ENCODE measurements at regions not wholly inside any gene's neighbourhood (a gene's known extent, or its start where the extent isn't known, plus 50 kb on each side); places are given as distances from the start of the nearest gene placed in this dataset.

DNA sequence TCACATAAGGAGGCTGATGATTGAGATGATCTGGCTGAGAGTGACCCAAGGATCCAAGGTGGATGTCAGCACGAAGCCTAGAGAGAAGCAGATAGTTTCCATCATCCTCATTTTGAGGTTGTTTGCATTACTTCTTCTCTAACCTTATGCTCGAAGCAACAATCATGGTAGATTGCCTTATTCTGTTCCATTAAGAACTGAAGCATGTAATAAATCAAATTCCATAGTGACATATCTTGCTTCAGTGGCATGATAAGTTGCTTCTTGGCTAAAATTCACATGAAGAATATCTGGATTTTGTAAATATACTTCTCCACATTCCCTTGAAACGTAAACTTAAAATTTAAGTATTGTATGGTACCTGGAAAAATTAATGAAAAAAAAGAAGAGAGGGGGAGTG is 377.8 kb upstream of the DACH1 start:
- H3K27ac Mint-ChIP-seq: no peak overlapping the region
- H3K9me3 Mint-ChIP-seq: peaks cover 0 to 5% (median 0%) of the 10 kb centered on the region in 7 donors
- no peaks in the 10 kb centered on the region for H3K36me3 ChIP-seq (ENCODE audit: control insufficient read depth, insufficient read depth, low read length)
- no peaks in the 10 kb centered on the region for H3K9me3 ChIP-seq (ENCODE audit: control insufficient read depth in 2 of 2, low read length in 2 of 2)
- DNase-seq: no peak
- H3K36me3 Mint-ChIP-seq: no peaks in the 10 kb centered on the region
- no peak overlapping the region for H3K4me3 ChIP-seq (ENCODE audit: low read depth, low read length)
- no peak for ATAC-seq (ENCODE audit: low read depth in 2 of 2)
- H3K27me3 Mint-ChIP-seq: no peaks in the 10 kb centered on the region
- H3K4me1 Mint-ChIP-seq: no peaks in the 10 kb centered on the region
- no peak overlapping the region for H3K4me3 Mint-ChIP-seq
- no peaks in the 10 kb centered on the region for H3K27me3 ChIP-seq (ENCODE audit: control insufficient read depth, insufficient read depth, low read length)
- no peaks in the 10 kb centered on the region for H3K4me1 ChIP-seq (ENCODE audit: control insufficient read depth, insufficient read depth, low read length, poor library complexity, severe bottlenecking)
- H3K27ac ChIP-seq (ENCODE audit: insufficient read depth, low read length, poor library complexity, severe bottlenecking): no peak overlapping the region

GRCh38 chr13:72230131-72230530 is 363.1 kb upstream of the DACH1 start:
- no peak for ATAC-seq (ENCODE audit: low read depth in 2 of 2)
- Histone ChIP-seq H3K4me3 (ENCODE audit: low read depth, low read length) (no peak overlapping the region), H3K9me3 (ENCODE audit: control insufficient read depth in 2 of 2, low read length in 2 of 2) (no peaks in the 10 kb centered on the region), H3K36me3 (ENCODE audit: control insufficient read depth, insufficient read depth, low read length) (no peaks in the 10 kb centered on the region), H3K27ac (ENCODE audit: insufficient read depth, low read length, poor library complexity, severe bottlenecking) (no peak overlapping the region), H3K27me3 (ENCODE audit: control insufficient read depth, insufficient read depth, low read length) (no peaks in the 10 kb centered on the region), H3K4me1 (ENCODE audit: control insufficient read depth, insufficient read depth, low read length, poor library complexity, severe bottlenecking) (no peaks in the 10 kb centered on the region)
- Mint-ChIP-seq H3K9me3 (peaks cover 0 to 9% (median 5%) of the 10 kb centered on the region in 7 donors), H3K4me3 (no peak overlapping the region), H3K27me3 (no peaks in the 10 kb centered on the region), H3K4me1 (no peaks in the 10 kb centered on the region), H3K36me3 (no peaks in the 10 kb centered on the region), H3K27ac (no peak overlapping the region)
- DNase-seq: no peak

DNA sequence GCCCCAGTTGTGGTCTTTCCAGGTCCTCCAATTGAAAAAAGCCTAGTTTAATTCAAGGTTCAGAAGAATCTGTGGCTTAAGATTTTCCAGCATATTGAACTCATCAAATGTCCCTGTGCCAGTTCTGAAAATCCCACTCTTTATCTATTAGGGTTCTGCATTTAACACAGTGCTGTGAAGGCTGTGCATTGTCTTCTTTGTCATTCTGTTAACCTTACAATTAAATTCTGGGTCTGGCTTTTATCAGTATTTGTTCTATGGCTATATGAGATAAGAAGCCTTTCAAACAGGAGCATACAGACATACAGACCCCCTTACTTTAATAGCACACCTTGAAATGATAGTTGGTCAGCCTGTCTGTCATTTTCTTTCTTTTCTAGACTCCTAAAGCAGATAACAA is 362.1 kb upstream of the DACH1 start:
- no peak for DNase-seq
- H3K27ac ChIP-seq (ENCODE audit: insufficient read depth, low read length, poor library complexity, severe bottlenecking): no peak overlapping the region
- no peaks in the 10 kb centered on the region for H3K27me3 ChIP-seq (ENCODE audit: control insufficient read depth, insufficient read depth, low read length)
- no peak for ATAC-seq (ENCODE audit: low read depth in 2 of 2)
- no peaks in the 10 kb centered on the region for H3K36me3 ChIP-seq (ENCODE audit: control insufficient read depth, insufficient read depth, low read length)
- H3K9me3 ChIP-seq (ENCODE audit: control insufficient read depth in 2 of 2, low read length in 2 of 2): peaks cover 0 to under 1% of the 10 kb centered on the region in 2 experiments
- peaks cover 0 to 12% (median 8%) of the 10 kb centered on the region in 7 donors for H3K9me3 Mint-ChIP-seq
- no peaks in the 10 kb centered on the region for H3K36me3 Mint-ChIP-seq
- H3K4me1 Mint-ChIP-seq: no peaks in the 10 kb centered on the region
- no peak overlapping the region for H3K4me3 ChIP-seq (ENCODE audit: low read depth, low read length)
- H3K27me3 Mint-ChIP-seq: no peaks in the 10 kb centered on the region
- H3K27ac Mint-ChIP-seq: no peak overlapping the region
- no peaks in the 10 kb centered on the region for H3K4me1 ChIP-seq (ENCODE audit: control insufficient read depth, insufficient read depth, low read length, poor library complexity, severe bottlenecking)
- no peak overlapping the region for H3K4me3 Mint-ChIP-seq

DNA sequence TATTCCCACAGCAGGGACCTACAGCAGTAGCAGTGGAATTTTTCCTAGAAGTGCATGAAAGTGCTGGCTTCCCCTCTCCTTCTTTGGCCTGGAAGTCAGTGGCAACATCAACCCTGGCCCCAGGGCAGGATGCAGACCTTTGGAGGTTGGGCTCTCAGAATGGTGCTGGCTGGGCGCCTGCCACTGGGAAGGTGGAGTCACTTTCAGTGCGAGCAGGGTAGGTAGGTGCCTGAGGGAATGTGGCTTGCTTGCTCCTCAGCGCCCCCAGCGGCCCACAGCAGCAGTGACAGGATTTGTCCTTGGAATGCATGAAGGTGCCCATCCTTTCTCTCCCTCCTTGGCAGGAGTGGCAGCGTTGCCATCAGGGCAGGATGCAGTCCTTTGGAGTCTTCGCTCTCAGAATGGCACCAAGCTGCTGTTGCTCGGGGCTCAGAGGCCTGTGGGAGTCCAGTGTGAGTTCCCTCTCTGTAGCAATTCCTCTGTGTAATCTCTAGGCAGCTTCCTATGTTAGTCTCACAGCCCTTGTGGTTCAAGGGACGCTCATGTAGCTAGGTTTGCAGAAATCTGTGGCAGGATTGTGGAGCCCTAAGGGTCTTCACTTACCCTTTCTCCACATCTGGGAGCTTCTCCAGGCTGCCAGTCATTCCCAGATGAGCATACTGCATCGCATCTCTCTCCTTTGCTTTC is 354.4 kb upstream of the DACH1 start:
- Histone ChIP-seq H3K36me3 (ENCODE audit: control insufficient read depth, insufficient read depth, low read length) (no peaks in the 10 kb centered on the region), H3K4me1 (ENCODE audit: control insufficient read depth, insufficient read depth, low read length, poor library complexity, severe bottlenecking) (no peaks in the 10 kb centered on the region), H3K9me3 (ENCODE audit: control insufficient read depth in 2 of 2, low read length in 2 of 2) (peaks cover 0 to 3% of the 10 kb centered on the region in 2 experiments), H3K27me3 (ENCODE audit: control insufficient read depth, insufficient read depth, low read length) (no peaks in the 10 kb centered on the region), H3K27ac (ENCODE audit: insufficient read depth, low read length, poor library complexity, severe bottlenecking) (no peak overlapping the region), H3K4me3 (ENCODE audit: low read depth, low read length) (no peak overlapping the region)
- H3K4me1 Mint-ChIP-seq: no peaks in the 10 kb centered on the region
- H3K9me3 Mint-ChIP-seq: peaks cover 0 to 26% (median 8%) of the 10 kb centered on the region in 7 donors
- no peak overlapping the region for H3K4me3 Mint-ChIP-seq
- H3K27ac Mint-ChIP-seq: no peak overlapping the region
- no peak for ATAC-seq (ENCODE audit: low read depth in 2 of 2)
- DNase-seq: no peak
- H3K27me3 Mint-ChIP-seq: no peaks in the 10 kb centered on the region
- H3K36me3 Mint-ChIP-seq: no peaks in the 10 kb centered on the region

- H3K27me3 Mint-ChIP-seq: no peaks in the 10 kb centered on the region
- no peaks in the 10 kb centered on the region for H3K36me3 Mint-ChIP-seq
- no peak for DNase-seq
- H3K27ac Mint-ChIP-seq: no peak overlapping the region
- no peak overlapping the region for H3K4me3 Mint-ChIP-seq
- peaks cover 0 to 20% (median 4%) of the 10 kb centered on the region in 7 donors for H3K9me3 Mint-ChIP-seq
- no peak overlapping the region for H3K27ac ChIP-seq (ENCODE audit: insufficient read depth, low read length, poor library complexity, severe bottlenecking)
- H3K27me3 ChIP-seq (ENCODE audit: control insufficient read depth, insufficient read depth, low read length): no peaks in the 10 kb centered on the region
- no peak for ATAC-seq (ENCODE audit: low read depth in 2 of 2)
- no peaks in the 10 kb centered on the region for H3K4me1 ChIP-seq (ENCODE audit: control insufficient read depth, insufficient read depth, low read length, poor library complexity, severe bottlenecking)
- H3K4me1 Mint-ChIP-seq: no peaks in the 10 kb centered on the region
- H3K4me3 ChIP-seq (ENCODE audit: low read depth, low read length): no peak overlapping the region
- H3K9me3 ChIP-seq (ENCODE audit: control insufficient read depth in 2 of 2, low read length in 2 of 2): peaks cover 0 to 1% of the 10 kb centered on the region in 2 experiments
- no peaks in the 10 kb centered on the region for H3K36me3 ChIP-seq (ENCODE audit: control insufficient read depth, insufficient read depth, low read length)
Measured at GRCh38 chr13:72218966-72219365, 352.0 kb upstream of the DACH1 start.

DNA sequence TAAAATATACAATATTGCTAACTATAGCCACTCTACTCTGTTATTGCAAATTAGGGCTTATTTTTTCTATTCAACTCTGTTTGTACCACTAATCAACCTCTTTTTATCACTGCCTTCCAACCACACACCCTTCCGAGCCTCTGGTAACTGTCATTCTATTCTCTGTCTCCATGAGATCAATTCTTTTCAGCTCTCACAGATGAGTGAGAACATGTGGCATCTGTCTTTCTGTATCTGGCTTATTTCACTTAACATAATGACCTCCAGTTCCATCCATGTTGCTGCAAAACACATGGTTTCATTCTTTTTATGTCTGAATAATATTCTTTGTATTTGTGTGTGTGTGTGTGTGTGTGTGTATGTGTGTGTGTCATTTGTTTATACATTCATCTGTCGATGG is 350.1 kb upstream of the DACH1 start:
- no peaks in the 10 kb centered on the region for H3K36me3 Mint-ChIP-seq
- DNase-seq: no peak
- ATAC-seq (ENCODE audit: low read depth in 2 of 2): no peak
- Histone ChIP-seq H3K36me3 (ENCODE audit: control insufficient read depth, insufficient read depth, low read length) (no peaks in the 10 kb centered on the region), H3K4me3 (ENCODE audit: low read depth, low read length) (no peak overlapping the region), H3K4me1 (ENCODE audit: control insufficient read depth, insufficient read depth, low read length, poor library complexity, severe bottlenecking) (no peaks in the 10 kb centered on the region), H3K27me3 (ENCODE audit: control insufficient read depth, insufficient read depth, low read length) (no peaks in the 10 kb centered on the region), H3K27ac (ENCODE audit: insufficient read depth, low read length, poor library complexity, severe bottlenecking) (no peak overlapping the region), H3K9me3 (ENCODE audit: control insufficient read depth in 2 of 2, low read length in 2 of 2) (no peaks in the 10 kb centered on the region)
- H3K9me3 Mint-ChIP-seq: peaks cover 2 to 20% (median 6%) of the 10 kb centered on the region in 7 donors
- no peaks in the 10 kb centered on the region for H3K27me3 Mint-ChIP-seq
- no peak overlapping the region for H3K4me3 Mint-ChIP-seq
- no peaks in the 10 kb centered on the region for H3K4me1 Mint-ChIP-seq
- no peak overlapping the region for H3K27ac Mint-ChIP-seq

GRCh38 chr13:72208112-72208645 is 341.2 kb upstream of the DACH1 start:
- no peaks in the 10 kb centered on the region for H3K27me3 Mint-ChIP-seq
- H3K27me3 ChIP-seq (ENCODE audit: control insufficient read depth, insufficient read depth, low read length): no peaks in the 10 kb centered on the region
- no peak overlapping the region for H3K4me3 Mint-ChIP-seq
- H3K4me1 ChIP-seq (ENCODE audit: control insufficient read depth, insufficient read depth, low read length, poor library complexity, severe bottlenecking): no peaks in the 10 kb centered on the region
- no peak overlapping the region for H3K27ac Mint-ChIP-seq
- no peaks in the 10 kb centered on the region for H3K36me3 Mint-ChIP-seq
- no peak overlapping the region for H3K27ac ChIP-seq (ENCODE audit: insufficient read depth, low read length, poor library complexity, severe bottlenecking)
- no peaks in the 10 kb centered on the region for H3K4me1 Mint-ChIP-seq
- peaks cover 0 to 11% (median 0%) of the 10 kb centered on the region in 7 donors for H3K9me3 Mint-ChIP-seq
- DNase-seq: no peak
- no peak overlapping the region for H3K4me3 ChIP-seq (ENCODE audit: low read depth, low read length)
- no peaks in the 10 kb centered on the region for H3K36me3 ChIP-seq (ENCODE audit: control insufficient read depth, insufficient read depth, low read length)
- no peaks in the 10 kb centered on the region for H3K9me3 ChIP-seq (ENCODE audit: control insufficient read depth in 2 of 2, low read length in 2 of 2)
- no peak for ATAC-seq (ENCODE audit: low read depth in 2 of 2)

- H3K27me3 ChIP-seq (ENCODE audit: control insufficient read depth, insufficient read depth, low read length): no peaks in the 10 kb centered on the region
- Mint-ChIP-seq H3K36me3 (no peaks in the 10 kb centered on the region), H3K4me1 (no peaks in the 10 kb centered on the region), H3K9me3 (peaks cover 0 to 11% (median 0%) of the 10 kb centered on the region in 7 donors), H3K4me3 (no peak overlapping the region), H3K27me3 (no peaks in the 10 kb centered on the region), H3K27ac (no peak overlapping the region)
- H3K36me3 ChIP-seq (ENCODE audit: control insufficient read depth, insufficient read depth, low read length): no peaks in the 10 kb centered on the region
- H3K4me3 ChIP-seq (ENCODE audit: low read depth, low read length): no peak overlapping the region
- no peaks in the 10 kb centered on the region for H3K4me1 ChIP-seq (ENCODE audit: control insufficient read depth, insufficient read depth, low read length, poor library complexity, severe bottlenecking)
- H3K9me3 ChIP-seq (ENCODE audit: control insufficient read depth in 2 of 2, low read length in 2 of 2): no peaks in the 10 kb centered on the region
- no peak for DNase-seq
- no peak overlapping the region for H3K27ac ChIP-seq (ENCODE audit: insufficient read depth, low read length, poor library complexity, severe bottlenecking)
- ATAC-seq (ENCODE audit: low read depth in 2 of 2): no peak
Measured at GRCh38 chr13:72205773-72206172, 338.8 kb upstream of the DACH1 start.
